NCI-H748 treated with DMSO at 0.1 percent for 48 hours (cell line): ENCODE measurements at regions not wholly inside any gene's neighbourhood (a gene's known extent, or its start where the extent isn't known, plus 50 kb on each side); places are given as distances from the start of the nearest gene placed in this dataset.

ENCODE experiments used
- DNase-seq: peaks from one replicate; lab custom pipeline; 2025; lab: John Stamatoyannopoulos, UW

- DNase-seq, result no peak
Observed at GRCh38 chr4:123841447-123842121, 445.0 kb downstream of the SPRY1 start.

- no peak for DNase-seq
Observed at GRCh38 chr4:123843137-123843536, 446.5 kb downstream of the SPRY1 start.

GRCh38 chr4:123844374-123844773 is 447.8 kb downstream of the SPRY1 start:
- DNase-seq, result no peak

- no peak for DNase-seq
Observed at GRCh38 chr4:123846092-123846491, 449.5 kb downstream of the SPRY1 start.

GRCh38 chr4:123846561-123846960 is 450.0 kb downstream of the SPRY1 start:
- no peak for DNase-seq

GRCh38 chr4:123848606-123849005 is 452.0 kb downstream of the SPRY1 start:
- no peak for DNase-seq

GRCh38 chr4:123849495-123849894 is 452.9 kb downstream of the SPRY1 start:
- DNase-seq, result no peak

- DNase-seq, result no peak
Observed at GRCh38 chr4:123851521-123851920, 454.9 kb downstream of the SPRY1 start.

GRCh38 chr4:123853651-123854050 is 457.1 kb downstream of the SPRY1 start:
- no peak for DNase-seq

- DNase-seq, result peak; percentile 88
Observed at GRCh38 chr4:123856689-123857545, 460.3 kb downstream of the SPRY1 start.

- no peak for DNase-seq
Observed at GRCh38 chr4:123858465-123858864, 461.9 kb downstream of the SPRY1 start.

- DNase-seq, result no peak
Observed at GRCh38 chr4:123862812-123863211, 466.2 kb downstream of the SPRY1 start.

- DNase-seq, result no peak
Observed at GRCh38 chr4:123866796-123867195, 470.2 kb downstream of the SPRY1 start.

- DNase-seq, result no peak
Observed at GRCh38 chr4:123867910-123868587, 471.5 kb downstream of the SPRY1 start.

GRCh38 chr4:123869286-123870215 is 473.0 kb downstream of the SPRY1 start:
- peak; percentile 20 for DNase-seq

- DNase-seq, result no peak
Observed at GRCh38 chr4:123870216-123870876, 473.8 kb downstream of the SPRY1 start.

GRCh38 chr4:123871341-123871740 is 474.7 kb downstream of the SPRY1 start:
- no peak for DNase-seq

GRCh38 chr4:123874063-123874462 is 477.5 kb downstream of the SPRY1 start:
- no peak for DNase-seq

GRCh38 chr4:123876143-123876542 is 479.5 kb downstream of the SPRY1 start:
- DNase-seq, result no peak

- no peak for DNase-seq
Observed at GRCh38 chr4:123876671-123877101, 480.1 kb downstream of the SPRY1 start.

- DNase-seq, result no peak
Observed at GRCh38 chr4:123877551-123877950, 481.0 kb downstream of the SPRY1 start.
